AG04449 (cell line): ENCODE measurements at regions not wholly inside any gene's neighbourhood (a gene's known extent, or its start where the extent isn't known, plus 50 kb on each side); places are given as distances from the start of the nearest gene placed in this dataset.
"Not testable (repeated sequence)": the region's sequence is repeated elsewhere in the genome, so short reads cannot be mapped to it uniquely, and the experiment has no call there.

Experiments
- CTCF ChIA-PET: fragments of 350-600 bp; formaldehyde crosslinking; extraction: SDS; loops from one replicate; lab custom pipeline; 2021; ENCODE audit warnings: antibody characterized with exemption; lab: Yijun Ruan, JAX
- POLR2A ChIA-PET: fragments of 400-600, 350-600 bp; formaldehyde crosslinking; extraction: SDS; loops from one replicate; lab custom pipeline; 2020; ENCODE audit warnings: antibody characterized with exemption, inconsistent platforms; lab: Yijun Ruan, JAX
- DNase-seq: peaks from one replicate; pipeline ENCODE4 v3.0.0-alpha.2; 2010; ENCODE audit warnings: low read depth, low spot score
- H3K4me3 ChIP-seq: 2 replicates; pipeline ENCODE4 v1.5.1; 2011; ENCODE audit warnings: low read depth, mild to moderate bottlenecking, control low read depth, low read length
- TF ChIP-seq, protein P1 (sequence below): IDR thresholded peaks from one replicate; pipeline ENCODE4 v1.5.1; 2011; ENCODE audit warnings: mild to moderate bottlenecking, moderate library complexity, low read length, control low read depth, inconsistent platforms; ENCODE audit not compliant: insufficient read depth; ENCODE audit errors: missing control alignments

DNA sequence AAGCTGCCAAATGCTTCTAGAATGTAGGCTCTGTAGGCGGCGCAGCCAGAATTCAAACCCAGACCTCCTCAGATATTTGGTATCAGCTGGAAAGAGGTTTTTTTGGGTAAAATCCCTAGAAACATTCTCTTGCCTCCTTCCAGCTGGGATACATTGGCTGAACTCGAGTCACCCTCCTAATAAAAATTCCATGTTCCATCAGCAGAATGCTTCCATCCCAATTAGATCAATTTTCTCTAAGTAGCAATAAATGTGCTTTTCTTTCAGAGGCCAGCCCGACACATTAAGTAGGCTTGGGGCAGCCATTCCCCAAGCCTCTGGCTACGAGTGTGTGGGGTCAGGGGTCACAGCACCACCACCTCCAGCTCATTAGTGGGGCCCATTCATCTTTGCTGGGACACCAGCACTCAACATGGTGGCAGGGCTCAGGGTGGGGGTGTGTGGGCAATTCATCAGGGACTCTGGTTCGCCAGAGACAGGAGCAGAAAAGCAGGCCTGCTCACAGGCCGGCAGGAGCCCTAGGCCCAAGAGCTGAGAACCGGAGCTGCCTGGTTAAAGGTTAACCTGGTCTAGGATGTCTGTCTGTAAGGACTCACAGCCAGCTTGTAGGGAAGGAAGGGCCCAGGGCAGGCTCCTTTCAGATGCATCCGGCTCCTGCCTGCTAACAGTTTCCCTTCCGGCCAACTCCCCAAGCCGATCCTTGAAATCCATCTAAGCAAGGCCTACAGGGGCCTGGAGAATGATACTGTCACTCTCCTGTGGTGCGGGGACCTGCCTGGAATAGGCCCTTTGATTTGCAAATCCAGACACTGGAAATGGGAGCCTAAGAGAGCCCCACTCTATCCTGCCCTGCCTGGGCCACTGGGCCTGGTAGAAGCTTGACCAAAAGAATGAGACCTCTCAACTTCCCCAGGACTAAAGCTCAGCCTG, 159.1 kb upstream of the TOP1 start:
- no peak for DNase-seq
- ChIA-PET POLR2A (no interaction called here), CTCF (interaction anchor here (0.7 kb wide), 1 partner anchor 130 kb away, joined by 3 read pairs; no protein-coding TSS in a partner anchor)
- TF ChIP-seq, protein P1, sequence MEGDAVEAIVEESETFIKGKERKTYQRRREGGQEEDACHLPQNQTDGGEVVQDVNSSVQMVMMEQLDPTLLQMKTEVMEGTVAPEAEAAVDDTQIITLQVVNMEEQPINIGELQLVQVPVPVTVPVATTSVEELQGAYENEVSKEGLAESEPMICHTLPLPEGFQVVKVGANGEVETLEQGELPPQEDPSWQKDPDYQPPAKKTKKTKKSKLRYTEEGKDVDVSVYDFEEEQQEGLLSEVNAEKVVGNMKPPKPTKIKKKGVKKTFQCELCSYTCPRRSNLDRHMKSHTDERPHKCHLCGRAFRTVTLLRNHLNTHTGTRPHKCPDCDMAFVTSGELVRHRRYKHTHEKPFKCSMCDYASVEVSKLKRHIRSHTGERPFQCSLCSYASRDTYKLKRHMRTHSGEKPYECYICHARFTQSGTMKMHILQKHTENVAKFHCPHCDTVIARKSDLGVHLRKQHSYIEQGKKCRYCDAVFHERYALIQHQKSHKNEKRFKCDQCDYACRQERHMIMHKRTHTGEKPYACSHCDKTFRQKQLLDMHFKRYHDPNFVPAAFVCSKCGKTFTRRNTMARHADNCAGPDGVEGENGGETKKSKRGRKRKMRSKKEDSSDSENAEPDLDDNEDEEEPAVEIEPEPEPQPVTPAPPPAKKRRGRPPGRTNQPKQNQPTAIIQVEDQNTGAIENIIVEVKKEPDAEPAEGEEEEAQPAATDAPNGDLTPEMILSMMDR, result no peak
- H3K4me3 ChIP-seq, result no peak overlapping the region

DNA sequence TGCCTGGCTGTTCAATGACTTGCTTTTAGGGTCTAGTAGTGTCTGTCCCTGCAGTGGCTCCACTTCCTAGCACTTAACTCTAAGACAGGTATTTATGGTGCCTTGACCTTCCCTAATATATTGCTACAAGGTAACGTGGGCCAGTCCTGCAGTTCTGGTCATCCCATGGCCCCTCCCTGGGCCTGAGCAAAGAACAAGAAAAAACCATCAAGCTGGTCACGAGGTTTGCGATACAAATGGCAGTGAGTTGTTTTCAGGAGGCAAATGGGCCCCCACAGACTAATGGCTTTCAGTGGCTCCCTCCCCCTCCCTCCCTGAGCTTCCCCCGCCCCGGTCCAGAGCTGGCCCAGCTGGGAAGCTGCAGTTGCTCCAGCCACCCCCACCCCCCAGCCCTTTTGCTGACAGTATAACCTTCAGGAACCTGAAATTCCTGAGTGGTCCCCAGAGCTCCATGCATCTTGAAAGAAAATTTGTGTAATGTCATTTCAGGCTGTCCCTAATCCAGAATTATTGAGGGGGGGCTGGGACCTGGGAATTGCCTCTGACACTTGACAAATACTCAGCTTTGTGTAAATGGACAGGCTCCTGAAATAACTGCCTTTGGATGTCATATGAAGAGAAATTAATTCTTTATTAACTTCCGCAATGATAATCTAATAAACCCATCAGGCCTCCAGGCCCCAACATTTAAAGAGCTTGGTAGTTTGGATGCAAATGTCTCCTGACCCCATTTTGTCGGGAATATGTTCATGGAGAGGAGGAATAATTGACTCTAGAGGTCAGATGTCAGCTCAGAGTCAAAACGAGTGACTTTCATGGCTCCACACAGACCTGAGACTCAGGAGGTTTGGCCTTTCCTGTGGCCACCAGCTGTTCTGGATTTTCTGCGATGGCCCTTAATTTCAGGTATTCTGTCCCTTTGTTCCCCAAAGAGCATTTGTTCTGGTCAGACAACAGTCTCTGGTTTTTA, 153.2 kb upstream of the TOP1 start:
- H3K4me3 ChIP-seq, result no peak overlapping the region
- TF ChIP-seq, protein P1, result no peak
- no peak for DNase-seq
- POLR2A ChIA-PET, result no interaction called here
- CTCF ChIA-PET, result interaction anchor here (0.6 kb wide), 1 partner anchor 241 kb away, joined by 3 read pairs; no protein-coding TSS in a partner anchor

DNA sequence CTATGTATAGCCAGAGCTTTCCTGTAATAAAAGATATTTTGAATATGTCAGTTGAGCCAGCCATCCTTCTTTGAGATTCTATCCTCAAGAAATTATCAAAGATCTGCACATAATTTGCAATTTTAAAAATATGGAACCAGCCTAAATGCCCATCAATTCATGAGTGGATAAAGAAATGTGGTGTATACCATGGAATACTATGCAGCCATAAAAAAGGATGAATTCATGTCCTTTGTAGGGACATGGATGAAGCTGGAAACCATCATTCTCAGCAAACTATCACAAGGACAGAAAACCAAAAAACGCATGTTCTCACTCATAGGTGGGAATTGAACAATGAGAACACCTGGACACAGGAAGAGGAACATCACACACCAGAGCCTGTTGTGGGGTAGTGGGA, 150.5 kb upstream of the TOP1 start:
- CTCF ChIA-PET, POLR2A ChIA-PET, DNase-seq: not testable (repeated sequence)

DNA sequence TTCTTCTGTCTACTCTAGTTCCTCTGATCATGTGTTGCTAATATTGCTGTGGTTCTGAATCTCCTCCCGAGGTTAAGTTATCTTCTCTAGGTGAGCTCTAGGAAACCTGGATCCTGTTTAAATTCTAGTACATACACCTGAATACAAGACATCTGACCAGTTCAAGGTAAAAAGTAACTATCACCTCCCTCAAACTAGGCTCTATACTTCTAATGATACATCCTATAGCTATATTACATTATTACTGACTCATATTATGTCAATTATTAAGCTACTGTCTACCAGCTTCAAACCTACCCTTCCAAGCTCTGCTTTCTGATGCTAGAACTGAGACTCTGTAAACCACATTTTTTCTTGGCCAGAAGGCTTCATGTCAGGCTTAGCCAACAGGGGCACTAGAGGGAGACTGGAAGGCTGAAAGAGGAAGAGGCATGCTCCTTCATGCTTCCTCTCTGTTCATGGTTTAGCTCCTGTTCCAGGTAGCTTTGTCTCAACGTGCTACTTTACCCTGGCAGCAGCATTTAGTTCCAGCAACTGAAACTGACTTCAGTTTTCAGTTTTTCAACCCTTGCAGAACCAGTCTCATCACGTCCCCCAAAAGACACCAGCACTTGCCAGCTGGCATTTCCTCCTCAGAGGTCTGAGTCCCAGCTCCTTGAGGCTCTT, 148.4 kb upstream of the TOP1 start:
- TF ChIP-seq, protein P1, result no peak
- CTCF ChIA-PET, result interaction anchor here (0.9 kb wide), 1 partner anchor 12 kb away, joined by 3 read pairs; no protein-coding TSS in a partner anchor
- POLR2A ChIA-PET, result no interaction called here
- no peak overlapping the region for H3K4me3 ChIP-seq
- DNase-seq, result no peak

More for the DNA sequence above, 150.5 kb upstream of the TOP1 start:
- not testable (repeated sequence) for H3K4me3 ChIP-seq

DNA sequence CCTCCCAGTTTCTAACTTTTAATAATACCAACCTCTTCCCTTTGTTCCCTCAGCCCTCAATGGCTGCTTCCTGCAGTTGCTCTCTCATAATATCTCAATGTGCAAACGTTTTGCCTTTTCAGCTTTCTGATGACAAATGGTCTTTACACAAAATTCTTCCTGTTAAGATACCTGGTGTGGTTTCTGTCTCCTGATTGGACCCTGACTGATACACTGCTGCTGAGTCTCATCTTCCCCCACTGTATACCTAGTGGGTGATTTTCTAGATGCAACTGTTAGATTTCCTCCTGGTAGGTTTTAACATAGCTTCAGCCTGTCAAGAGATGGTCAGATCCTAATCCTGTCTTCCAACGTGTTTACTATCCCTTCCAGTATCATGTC, 147.9 kb upstream of the TOP1 start:
- H3K4me3 ChIP-seq, result no peak overlapping the region
- no peak for DNase-seq
- TF ChIP-seq, protein P1, result no peak
- CTCF ChIA-PET, result no interaction called here
- POLR2A ChIA-PET, result no interaction called here

DNA sequence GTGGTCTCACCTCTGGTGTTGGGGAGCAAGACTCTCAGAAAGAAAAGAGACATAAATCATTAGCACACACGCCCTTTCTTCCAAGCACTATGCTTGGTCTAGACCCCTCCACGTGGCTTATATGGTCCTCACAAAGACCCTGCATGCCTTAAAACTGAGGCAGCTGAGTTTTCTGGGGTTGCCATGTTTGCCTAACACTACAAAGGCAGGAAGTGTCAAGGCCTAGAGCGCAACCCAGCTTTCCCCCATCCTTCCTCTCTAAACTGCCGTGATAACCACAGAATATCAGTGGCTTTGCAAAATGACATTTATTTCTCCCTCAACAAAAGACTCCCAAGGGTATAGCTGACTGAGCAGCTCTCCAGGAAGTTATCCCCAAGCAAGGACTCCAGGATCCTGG, 146.5 kb upstream of the TOP1 start:
- CTCF ChIA-PET, result no interaction called here

More for the DNA sequence above, 146.5 kb upstream of the TOP1 start:
- POLR2A ChIA-PET, result no interaction called here
- TF ChIP-seq, protein P1, result no peak
- no peak for DNase-seq
- no peak overlapping the region for H3K4me3 ChIP-seq
